ENCODE measurements at regions not wholly inside any gene's neighbourhood (a gene's known extent, or its start where the extent isn't known, plus 50 kb on each side); places are given as distances from the start of the nearest gene placed in this dataset.

DNA sequence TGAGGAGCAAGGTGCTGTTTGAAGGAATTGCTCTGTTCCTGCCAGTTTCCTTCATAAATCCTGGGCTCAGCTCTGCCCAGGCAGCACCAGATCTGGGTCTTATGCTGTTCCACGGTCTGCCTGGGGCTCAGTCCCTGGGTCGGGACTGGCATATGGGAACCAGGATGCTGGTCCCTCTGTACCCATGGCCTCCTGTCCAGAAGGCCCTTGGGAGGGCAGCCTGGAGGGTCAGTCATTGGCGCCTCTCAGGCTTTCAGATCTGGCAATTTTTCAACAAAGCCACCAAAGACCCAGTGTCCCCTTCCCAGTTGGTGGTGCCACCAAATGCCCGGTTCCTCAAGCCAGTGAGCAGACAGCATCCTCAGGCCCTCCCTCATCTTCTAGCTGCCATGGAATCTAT is 232.7 kb upstream of the SULF2 start:
- ATAC-seq (no peak), DNase-seq (no peak)
- 61 to 89% (median 85%) methylated on average over 4 of the region's 4 CpGs for WGBS, 3 donors
- H3K27ac ChIP-seq = no peak overlapping the region
- H3K9me3 ChIP-seq = no peaks in the 10 kb centered on the region
- peaks cover 0 to 3% (median 0%) of the 10 kb centered on the region in 3 donors for H3K27me3 ChIP-seq (ENCODE audit: insufficient read depth in 3 of 3, low read length in 2 of 3)
- no peaks in the 10 kb centered on the region for H3K4me1 ChIP-seq
- TF ChIP-seq CTCF (IDR thresholded peaks at IDR 0.05) = no peak
- no peak overlapping the region for H3K4me3 ChIP-seq
- no peaks in the 10 kb centered on the region for H3K36me3 ChIP-seq (ENCODE audit: insufficient read depth in 1 of 2, low read depth in 1 of 2)
- intact Hi-C loops (cut with DNase I) = no loop called here

GRCh38 chr20:48017509-48017908 is 232.2 kb upstream of the SULF2 start:
- WGBS, 3 donors = 59 to 68% (median 61%) methylated on average over 2 of the region's 2 CpGs
- intact Hi-C loops (cut with DNase I) = no loop called here
- no peak for TF ChIP-seq CTCF (IDR thresholded peaks at IDR 0.05)
- Histone ChIP-seq H3K27ac (no peak overlapping the region), H3K4me3 (no peak overlapping the region), H3K36me3 (ENCODE audit: insufficient read depth in 1 of 2, low read depth in 1 of 2) (no peaks in the 10 kb centered on the region), H3K9me3 (peaks cover 1% of the 10 kb centered on the region), H3K27me3 (ENCODE audit: insufficient read depth in 3 of 3, low read length in 2 of 3) (peaks cover 0 to 3% (median 0%) of the 10 kb centered on the region in 3 donors), H3K4me1 (no peaks in the 10 kb centered on the region)
- no peak for ATAC-seq
- DNase-seq = no peak

DNA sequence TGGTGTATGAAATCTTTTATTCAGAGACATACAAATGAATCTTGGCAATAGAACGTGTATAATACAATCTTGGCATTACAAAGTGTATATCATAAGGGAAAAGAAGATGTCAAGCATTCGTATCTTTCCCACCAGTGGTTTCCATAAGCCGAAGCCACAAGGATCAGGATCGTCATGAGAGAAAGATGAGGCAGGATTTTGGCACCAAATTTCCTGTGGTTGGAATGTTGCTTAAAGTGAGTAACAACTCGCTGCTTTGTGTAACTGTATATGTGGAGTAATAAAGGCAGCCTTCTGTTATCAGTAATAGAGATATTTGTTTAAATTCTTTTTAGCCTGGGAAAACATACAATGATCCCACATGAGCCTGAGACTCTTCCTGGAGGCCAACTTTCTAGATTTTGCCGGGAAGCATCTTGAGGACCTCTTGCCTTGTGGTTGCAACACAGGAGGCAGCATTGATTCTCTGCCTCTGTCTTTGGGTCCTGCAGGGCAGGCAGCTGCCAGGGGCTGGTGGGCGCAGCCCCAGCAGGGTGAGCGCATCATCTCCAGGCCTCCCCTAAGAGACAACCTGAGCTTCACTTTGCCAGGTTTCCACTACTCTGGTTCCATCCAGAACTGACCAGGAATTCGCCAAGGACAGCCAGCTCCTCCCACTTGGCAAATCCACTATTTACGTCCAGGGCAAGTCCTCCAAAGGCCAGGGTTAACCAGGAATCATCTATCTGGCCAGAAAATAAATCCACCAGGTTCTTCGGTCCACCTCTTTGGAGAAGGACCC is 230.9 kb upstream of the SULF2 start:
- H3K9me3 ChIP-seq = peaks cover 6% of the 10 kb centered on the region
- H3K27ac ChIP-seq = no peak overlapping the region
- no peaks in the 10 kb centered on the region for H3K36me3 ChIP-seq (ENCODE audit: insufficient read depth in 1 of 2, low read depth in 1 of 2)
- intact Hi-C loops (cut with DNase I) = no loop called here
- H3K4me3 ChIP-seq = no peak overlapping the region
- ATAC-seq (no peak), DNase-seq (no peak)
- TF ChIP-seq CTCF (IDR thresholded peaks at IDR 0.05) = no peak
- H3K4me1 ChIP-seq = no peaks in the 10 kb centered on the region
- 51 to 68% (median 66%) methylated on average over 11 of the region's 11 CpGs for WGBS, 3 donors
- no peaks in the 10 kb centered on the region for H3K27me3 ChIP-seq (ENCODE audit: insufficient read depth in 3 of 3, low read length in 2 of 3)

DNA sequence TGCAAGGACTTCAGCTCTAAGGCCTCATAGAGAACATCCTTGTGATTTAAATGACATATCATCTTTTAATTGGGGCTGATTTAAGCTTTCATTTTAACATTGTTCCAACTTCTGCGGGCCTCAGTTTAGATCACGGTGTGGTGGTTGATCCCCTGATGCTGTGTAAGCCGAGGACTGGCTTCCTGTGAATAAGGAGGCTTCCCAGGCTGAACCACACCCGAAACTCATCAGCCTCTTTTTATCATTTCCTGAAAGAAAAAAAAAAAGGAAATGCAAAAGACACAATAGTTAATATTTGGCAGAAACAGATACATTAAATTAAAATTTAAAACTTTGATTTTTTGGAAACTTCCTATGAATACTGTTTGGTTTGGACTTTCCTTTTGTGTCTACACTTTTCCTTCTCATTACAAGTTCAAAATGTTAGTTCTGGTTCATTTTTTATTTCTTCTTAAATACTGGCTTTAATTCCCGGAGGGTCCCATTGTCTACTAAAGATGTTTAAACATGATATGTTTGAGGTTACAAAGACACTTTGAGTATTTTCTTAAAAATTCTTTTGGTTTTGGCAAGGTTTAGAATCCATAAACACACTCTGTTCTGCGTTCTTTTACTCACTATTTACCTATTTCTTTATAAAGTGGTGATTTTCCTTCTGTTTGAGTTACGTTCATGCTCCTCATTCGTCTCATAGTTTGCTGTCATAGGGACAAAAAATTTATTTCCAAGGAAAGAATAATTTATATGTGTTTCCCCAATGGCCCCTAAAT is 230.0 kb upstream of the SULF2 start:
- DNase-seq = no peak
- WGBS, 3 donors = 73 to 75% (median 74%) methylated on average over 8 of the region's 8 CpGs
- no peaks in the 10 kb centered on the region for H3K36me3 ChIP-seq (ENCODE audit: insufficient read depth in 1 of 2, low read depth in 1 of 2)
- H3K4me1 ChIP-seq = no peaks in the 10 kb centered on the region
- ATAC-seq = no peak
- H3K27me3 ChIP-seq (ENCODE audit: insufficient read depth in 3 of 3, low read length in 2 of 3) = no peaks in the 10 kb centered on the region
- no peak overlapping the region for H3K27ac ChIP-seq
- intact Hi-C loops (cut with DNase I) = no loop called here
- peaks cover 6% of the 10 kb centered on the region for H3K9me3 ChIP-seq
- TF ChIP-seq CTCF (IDR thresholded peaks at IDR 0.05) = no peak
- no peak overlapping the region for H3K4me3 ChIP-seq
